Right lobe of liver (tissue), 4 donors: ENCODE measurements at regions not wholly inside any gene's neighbourhood (a gene's known extent, or its start where the extent isn't known, plus 50 kb on each side); places are given as distances from the start of the nearest gene placed in this dataset.

ENCODE experiments used
- CTCF ChIP-seq, 4 donors: fragments of 200-600 bp in 3 of 4; fragments of 450-650 bp in 1 of 4; IDR thresholded peaks; one replicate each; pipeline versions ENCODE4 v1.5.1 to v1.8.0; 2016 to 2022; ENCODE audit warnings: antibody characterized with exemption in 4 of 4, mild to moderate bottlenecking in 2 of 4
- POLR2A ChIP-seq: fragments of 450-650 bp; IDR thresholded peaks from one replicate; pipeline ENCODE4 v1.6.1; 2017; ENCODE audit warnings: antibody characterized with exemption, mild to moderate bottlenecking
- donor health status: DM: no; HTN: no; CAD: no.
- donor health status: DM: no; HTN: no; CAD: no.
- donor health status: DM: no; HTN: yes; CAD: no.

GRCh38 chr2:102939207-102939606 is 177.4 kb downstream of the TMEM182 start:
- TF ChIP-seq CTCF (IDR thresholded peaks at IDR 0.05) (no peak), POLR2A (no peak)
